ENCODE measurements at regions not wholly inside any gene's neighbourhood (a gene's known extent, or its start where the extent isn't known, plus 50 kb on each side); places are given as distances from the start of the nearest gene placed in this dataset.
A peak's percentile ranks its signal among the peaks of the same experiment; 100 is the strongest.

DNA sequence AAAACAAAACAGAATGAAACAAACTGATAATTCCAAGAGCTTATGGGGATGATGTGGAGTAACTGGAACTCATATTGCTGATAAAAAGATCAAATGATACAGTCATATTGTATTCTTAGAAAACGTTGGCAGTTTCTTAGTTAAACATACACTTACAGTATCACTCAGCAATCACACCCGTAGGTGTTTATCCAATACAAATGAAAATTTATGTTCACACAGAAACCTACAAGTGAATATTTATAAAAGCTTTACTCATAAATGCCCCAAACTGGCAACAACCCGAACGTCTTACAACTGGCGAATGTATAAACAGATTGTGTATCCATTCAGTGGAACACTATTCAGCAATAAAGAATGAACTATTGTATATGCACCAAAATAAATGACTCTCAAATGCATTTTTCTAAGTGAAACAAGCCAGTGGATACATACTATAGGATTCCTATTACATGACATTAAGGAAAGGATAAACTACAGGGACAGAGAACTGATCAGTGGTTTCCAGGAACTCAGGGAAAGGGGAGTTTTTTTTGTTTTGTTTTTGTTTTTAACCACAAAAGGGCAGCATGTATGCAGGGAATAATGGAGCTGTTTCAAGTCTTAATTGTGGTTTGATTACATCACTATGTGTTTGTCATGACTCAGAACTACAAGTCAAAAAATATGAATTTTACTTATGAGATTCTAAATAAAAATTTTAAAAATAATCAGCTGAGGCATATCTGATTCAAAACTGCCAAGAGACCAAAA, 71.8 kb upstream of the NDUFB4 start:
- Histone ChIP-seq H3K9me3 (no peaks in the 10 kb centered on the region), H3K4me1 (no peaks in the 10 kb centered on the region), H3K27me3 (no peaks in the 10 kb centered on the region), H3K27ac (no peak overlapping the region), H3K4me3 (no peak overlapping the region), H3K36me3 (no peaks in the 10 kb centered on the region)
- TF ChIP-seq, protein P1, sequence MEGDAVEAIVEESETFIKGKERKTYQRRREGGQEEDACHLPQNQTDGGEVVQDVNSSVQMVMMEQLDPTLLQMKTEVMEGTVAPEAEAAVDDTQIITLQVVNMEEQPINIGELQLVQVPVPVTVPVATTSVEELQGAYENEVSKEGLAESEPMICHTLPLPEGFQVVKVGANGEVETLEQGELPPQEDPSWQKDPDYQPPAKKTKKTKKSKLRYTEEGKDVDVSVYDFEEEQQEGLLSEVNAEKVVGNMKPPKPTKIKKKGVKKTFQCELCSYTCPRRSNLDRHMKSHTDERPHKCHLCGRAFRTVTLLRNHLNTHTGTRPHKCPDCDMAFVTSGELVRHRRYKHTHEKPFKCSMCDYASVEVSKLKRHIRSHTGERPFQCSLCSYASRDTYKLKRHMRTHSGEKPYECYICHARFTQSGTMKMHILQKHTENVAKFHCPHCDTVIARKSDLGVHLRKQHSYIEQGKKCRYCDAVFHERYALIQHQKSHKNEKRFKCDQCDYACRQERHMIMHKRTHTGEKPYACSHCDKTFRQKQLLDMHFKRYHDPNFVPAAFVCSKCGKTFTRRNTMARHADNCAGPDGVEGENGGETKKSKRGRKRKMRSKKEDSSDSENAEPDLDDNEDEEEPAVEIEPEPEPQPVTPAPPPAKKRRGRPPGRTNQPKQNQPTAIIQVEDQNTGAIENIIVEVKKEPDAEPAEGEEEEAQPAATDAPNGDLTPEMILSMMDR (IDR thresholded peaks at IDR 0.05), result no peak
- no peak for TF ChIP-seq POLR2A (IDR thresholded peaks at IDR 0.05)
- no peak for DNase-seq
- intact Hi-C loops (cut with DNase I; ENCODE audit: low total_unique reads), result no loop called here

DNA sequence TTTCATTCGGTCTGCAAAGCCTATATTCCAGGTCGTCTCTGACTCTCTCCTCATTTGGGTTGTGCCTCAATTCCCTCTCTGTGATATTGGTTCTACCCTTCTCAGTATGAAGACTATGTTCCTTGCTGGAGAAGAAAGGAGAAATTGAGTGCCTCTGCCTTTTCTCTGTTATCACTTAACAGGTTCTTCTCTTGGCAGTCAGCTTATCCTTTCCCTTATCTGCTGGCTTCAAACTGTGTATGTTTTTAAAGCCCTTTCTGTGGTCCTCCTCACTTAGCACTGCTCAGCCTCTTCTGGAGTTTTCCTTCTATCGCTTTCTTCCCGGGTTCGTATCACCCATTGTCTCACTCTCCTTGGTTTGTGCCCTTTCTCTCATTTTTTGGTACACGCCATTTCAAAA, 65.3 kb upstream of the FSTL1 start:
- H3K4me3 ChIP-seq, result no peak overlapping the region
- intact Hi-C loops (cut with DNase I; ENCODE audit: low total_unique reads), result no loop called here
- no peaks in the 10 kb centered on the region for H3K36me3 ChIP-seq
- no peak for DNase-seq
- no peaks in the 10 kb centered on the region for H3K27me3 ChIP-seq
- no peaks in the 10 kb centered on the region for H3K4me1 ChIP-seq
- TF ChIP-seq POLR2A (IDR thresholded peaks at IDR 0.05), result no peak
- TF ChIP-seq, protein P1 (IDR thresholded peaks at IDR 0.05), result no peak
- no peak overlapping the region for H3K27ac ChIP-seq
- H3K9me3 ChIP-seq, result no peaks in the 10 kb centered on the region

DNA sequence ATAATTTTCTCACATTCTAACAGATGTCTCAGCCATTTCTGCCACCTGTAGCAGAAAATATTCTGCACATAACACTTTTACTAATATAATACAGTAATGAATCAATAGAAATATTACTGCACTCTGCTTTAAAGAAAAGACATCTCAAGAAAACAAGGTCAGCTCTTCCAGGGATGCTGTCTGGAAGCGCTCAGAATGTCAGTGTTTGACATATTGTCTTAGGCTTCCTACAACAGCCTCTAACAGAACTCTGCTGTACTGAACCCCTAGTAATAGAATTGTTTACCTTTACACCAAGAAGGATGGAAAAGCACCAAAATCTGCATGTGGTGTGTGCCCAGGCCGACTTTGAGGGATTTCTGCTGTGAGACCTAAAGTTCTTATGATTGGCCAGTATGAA, 61.9 kb upstream of the FSTL1 start:
- intact Hi-C loops (cut with DNase I; ENCODE audit: low total_unique reads), result no loop called here
- DNase-seq, result no peak
- Histone ChIP-seq H3K27ac (no peak overlapping the region), H3K4me1 (no peaks in the 10 kb centered on the region), H3K36me3 (no peaks in the 10 kb centered on the region), H3K27me3 (no peaks in the 10 kb centered on the region), H3K4me3 (no peak overlapping the region), H3K9me3 (no peaks in the 10 kb centered on the region)
- TF ChIP-seq, protein P1 (IDR thresholded peaks at IDR 0.05), result no peak
- no peak for TF ChIP-seq POLR2A (IDR thresholded peaks at IDR 0.05)

DNA sequence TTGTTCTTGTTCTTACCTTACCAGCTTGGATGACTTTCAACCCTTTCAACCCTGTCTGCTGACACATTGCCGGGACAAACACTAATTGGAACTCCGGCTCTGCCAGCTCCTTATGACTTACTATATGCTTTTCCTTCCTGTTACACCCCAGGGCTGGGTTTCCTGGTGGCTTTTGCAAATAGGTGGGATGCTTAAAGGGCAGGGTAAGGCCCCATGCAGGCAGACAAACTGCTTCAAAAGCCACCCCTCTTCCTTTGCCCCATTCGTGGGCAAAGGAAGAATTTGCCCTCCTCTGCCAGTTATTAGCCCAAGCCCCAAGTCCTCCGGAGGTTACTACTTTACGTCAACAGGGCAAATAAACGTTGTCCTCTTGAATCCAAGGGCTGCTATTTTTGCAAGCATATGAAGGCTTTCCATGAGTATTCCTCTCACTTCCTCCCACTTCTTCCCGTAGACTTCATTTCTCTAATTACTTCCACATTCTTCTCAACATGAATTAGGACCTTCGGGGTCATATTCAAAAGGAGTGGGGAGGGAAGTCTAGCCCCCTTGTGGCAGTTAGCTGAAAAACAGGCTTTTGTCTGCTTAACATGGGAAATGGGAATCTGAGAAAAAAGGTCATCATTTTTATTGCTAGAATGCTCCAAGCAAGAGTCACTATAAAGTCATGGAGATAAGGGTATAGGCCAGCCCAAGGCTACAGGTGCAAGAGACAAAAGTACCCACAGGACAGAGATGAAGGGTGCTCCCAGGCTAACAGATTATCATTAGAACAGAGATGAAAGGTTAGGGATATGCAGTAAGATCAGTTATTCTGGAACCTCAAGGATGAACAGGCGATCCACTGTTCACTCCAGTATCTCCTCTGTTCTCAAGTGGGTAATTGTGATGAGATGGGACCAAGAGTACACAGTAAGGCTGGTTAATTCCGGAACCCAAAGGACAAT, 56.3 kb upstream of the FSTL1 start:
- no peaks in the 10 kb centered on the region for H3K36me3 ChIP-seq
- peak overlapping the region; percentile 9 to 25 for H3K27ac ChIP-seq
- DNase-seq, result peak; percentile 33 to 60
- no peak for TF ChIP-seq POLR2A (IDR thresholded peaks at IDR 0.05)
- TF ChIP-seq, protein P1 (IDR thresholded peaks at IDR 0.05), result peak; percentile 63 to 76 (median 71)
- H3K4me1 ChIP-seq, result no peaks in the 10 kb centered on the region
- no peaks in the 10 kb centered on the region for H3K9me3 ChIP-seq
- no peaks in the 10 kb centered on the region for H3K27me3 ChIP-seq
- intact Hi-C loops (cut with DNase I; ENCODE audit: low total_unique reads), result no loop called here
- H3K4me3 ChIP-seq, result no peak overlapping the region

All from uterus (tissue), 3 donors.